Esophagus squamous epithelium (tissue), 5 donors: ENCODE measurements at regions not wholly inside any gene's neighbourhood (a gene's known extent, or its start where the extent isn't known, plus 50 kb on each side); places are given as distances from the start of the nearest gene placed in this dataset.

ENCODE experiments used
- DNase-seq: peaks from one replicate; lab custom pipeline; 2025; lab: John Stamatoyannopoulos, UW
- H3K27ac ChIP-seq, 4 donors: fragments of 200-600 bp; sonication (generic); one replicate each; pipeline ENCODE4 v1.5.1; 2016 to 2019; ENCODE audit warnings: mild to moderate bottlenecking in 1 of 4
- H3K27me3 ChIP-seq, 4 donors: fragments of 200-600 bp; sonication (generic); 1 replicate in 3 of 4; 2 replicates in 1 of 4; pipeline versions ENCODE4 v1.5.1 to v1.6.0; 2017 to 2021; ENCODE audit warnings: antibody characterized with exemption in 1 of 4
- H3K36me3 ChIP-seq, 3 donors: fragments of 200-600 bp; sonication (generic); one replicate each; pipeline ENCODE4 v1.5.1; 2016 to 2019
- H3K4me1 ChIP-seq, 3 donors: fragments of 200-600 bp; sonication (generic); one replicate each; pipeline ENCODE4 v1.5.1; 2017 to 2019
- H3K4me3 ChIP-seq, 4 donors: fragments of 200-600 bp; sonication (generic); 1 replicate in 3 of 4; 2 replicates in 1 of 4; pipeline ENCODE4 v1.5.1; 2016 to 2019; ENCODE audit warnings: mild to moderate bottlenecking in 2 of 4, moderate library complexity in 1 of 4
- H3K9me3 ChIP-seq, 3 donors: fragments of 200-600 bp; sonication (generic); one replicate each; pipeline ENCODE4 v1.5.1; 2016 to 2019
- POLR2A ChIP-seq, 4 donors: fragments of 450-650 bp; IDR thresholded peaks; one replicate each; pipeline ENCODE4 v1.6.1; 2017; ENCODE audit warnings: antibody characterized with exemption in 4 of 4, mild to moderate bottlenecking in 4 of 4, moderate library complexity in 3 of 4
- WGBS, 2 donors: methylation state at CpG; one replicate each; pipeline ENCODE4 v1.1.5; 2018; 5-methylcytosine and 5-hydroxymethylcytosine counted together
- intact Hi-C: fragments of 100-400 bp; cut with DNase I; formaldehyde crosslinking; loops from one replicate; pipeline ENCODE4 v1.15.0; 2022
- TF ChIP-seq, protein P1 (sequence below), 6 experiments: fragments of 450-650 bp in 4 of 6; fragments of 200-600 bp in 2 of 6; sonication (generic) in 2 of 6; IDR thresholded peaks; one replicate each; pipeline ENCODE4 v1.5.1; 2016 to 2019; ENCODE audit warnings: antibody characterized with exemption in 6 of 6, mild to moderate bottlenecking in 4 of 6, moderate library complexity in 4 of 6
- donor health status: DM: yes; HTN: yes; CAD: no.

DNA sequence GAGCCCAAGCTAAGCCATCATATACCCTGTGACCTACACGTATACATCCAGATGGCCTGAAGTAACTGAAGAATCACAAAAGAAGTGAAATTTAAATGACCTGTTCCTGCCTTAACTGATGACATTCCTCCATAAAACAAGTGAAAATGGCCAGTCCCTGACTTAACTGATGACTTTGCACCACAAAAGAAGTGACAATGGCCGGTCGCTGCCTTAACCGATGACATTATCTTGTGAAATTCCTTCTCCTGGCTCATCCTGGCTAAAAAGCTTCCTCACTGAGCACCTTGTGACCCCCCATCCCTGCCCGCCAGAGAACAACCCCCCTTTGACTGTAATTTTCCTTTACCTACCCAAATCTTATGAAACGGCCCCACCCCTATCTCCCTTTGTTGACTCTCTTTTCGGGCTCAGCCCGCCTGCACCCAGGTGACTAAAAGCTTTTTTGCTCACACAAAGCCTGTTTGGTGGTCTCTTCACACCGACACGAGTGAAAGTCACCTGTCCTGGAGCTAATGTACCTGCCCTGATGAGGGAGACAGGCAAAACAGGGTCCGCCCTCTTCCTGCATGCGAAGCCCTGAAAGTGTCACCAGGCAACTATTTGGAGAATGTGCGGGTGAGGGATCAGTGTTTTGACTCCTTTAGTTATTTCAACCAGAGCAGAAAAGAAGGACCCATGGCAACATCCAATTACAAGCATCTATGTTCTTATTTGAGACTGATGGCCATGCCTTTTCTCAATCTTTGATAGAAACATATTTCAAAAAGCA is 266.1 kb downstream of the SMARCA2 start:
- DNase-seq = no peak
- 69 to 84% methylated on average over 11 to 13 of the region's 13 CpGs for WGBS, 2 donors
- no peaks in the 10 kb centered on the region for H3K9me3 ChIP-seq

GRCh38 chr9:2281803-2282185 is 266.6 kb downstream of the SMARCA2 start:
- TF ChIP-seq, protein P1, sequence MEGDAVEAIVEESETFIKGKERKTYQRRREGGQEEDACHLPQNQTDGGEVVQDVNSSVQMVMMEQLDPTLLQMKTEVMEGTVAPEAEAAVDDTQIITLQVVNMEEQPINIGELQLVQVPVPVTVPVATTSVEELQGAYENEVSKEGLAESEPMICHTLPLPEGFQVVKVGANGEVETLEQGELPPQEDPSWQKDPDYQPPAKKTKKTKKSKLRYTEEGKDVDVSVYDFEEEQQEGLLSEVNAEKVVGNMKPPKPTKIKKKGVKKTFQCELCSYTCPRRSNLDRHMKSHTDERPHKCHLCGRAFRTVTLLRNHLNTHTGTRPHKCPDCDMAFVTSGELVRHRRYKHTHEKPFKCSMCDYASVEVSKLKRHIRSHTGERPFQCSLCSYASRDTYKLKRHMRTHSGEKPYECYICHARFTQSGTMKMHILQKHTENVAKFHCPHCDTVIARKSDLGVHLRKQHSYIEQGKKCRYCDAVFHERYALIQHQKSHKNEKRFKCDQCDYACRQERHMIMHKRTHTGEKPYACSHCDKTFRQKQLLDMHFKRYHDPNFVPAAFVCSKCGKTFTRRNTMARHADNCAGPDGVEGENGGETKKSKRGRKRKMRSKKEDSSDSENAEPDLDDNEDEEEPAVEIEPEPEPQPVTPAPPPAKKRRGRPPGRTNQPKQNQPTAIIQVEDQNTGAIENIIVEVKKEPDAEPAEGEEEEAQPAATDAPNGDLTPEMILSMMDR (IDR thresholded peaks at IDR 0.05) = no peak
- TF ChIP-seq POLR2A (IDR thresholded peaks at IDR 0.05) = no peak
- Histone ChIP-seq H3K9me3 (no peaks in the 10 kb centered on the region), H3K27me3 (no peaks in the 10 kb centered on the region), H3K27ac (no peak overlapping the region), H3K36me3 (no peaks in the 10 kb centered on the region), H3K4me3 (no peak overlapping the region), H3K4me1 (peaks cover 0 to 50% (median 0%) of the 10 kb centered on the region in 3 donors)
- intact Hi-C loops = no loop called here
- no peak for DNase-seq
- WGBS, 2 donors = 69 to 83% methylated on average over 2 of the region's 2 CpGs

More for the DNA sequence above, 266.1 kb downstream of the SMARCA2 start:
- Histone ChIP-seq H3K4me3 (no peak overlapping the region), H3K27ac (no peak overlapping the region), H3K36me3 (no peaks in the 10 kb centered on the region), H3K4me1 (peaks cover 0 to 45% (median 0%) of the 10 kb centered on the region in 3 donors), H3K27me3 (no peaks in the 10 kb centered on the region)
- TF ChIP-seq, protein P1 (IDR thresholded peaks at IDR 0.05) = no peak
- no peak for TF ChIP-seq POLR2A (IDR thresholded peaks at IDR 0.05)
- intact Hi-C loops = no loop called here

GRCh38 chr9:2284770-2285169 is 269.6 kb downstream of the SMARCA2 start:
- 87 to 100% methylated on average over 1 of the region's 1 CpG for WGBS, 2 donors
- Histone ChIP-seq H3K36me3 (no peaks in the 10 kb centered on the region), H3K9me3 (no peaks in the 10 kb centered on the region), H3K27ac (peak overlapping the region in 2 of 4 donors; percentile 44 to 46), H3K27me3 (no peaks in the 10 kb centered on the region), H3K4me1 (peaks cover 0 to 37% (median 0%) of the 10 kb centered on the region in 3 donors), H3K4me3 (no peak overlapping the region)
- intact Hi-C loops = no loop called here
- DNase-seq = no peak
- TF ChIP-seq, protein P1 (IDR thresholded peaks at IDR 0.05) = no peak
- TF ChIP-seq POLR2A (IDR thresholded peaks at IDR 0.05) = no peak

DNA sequence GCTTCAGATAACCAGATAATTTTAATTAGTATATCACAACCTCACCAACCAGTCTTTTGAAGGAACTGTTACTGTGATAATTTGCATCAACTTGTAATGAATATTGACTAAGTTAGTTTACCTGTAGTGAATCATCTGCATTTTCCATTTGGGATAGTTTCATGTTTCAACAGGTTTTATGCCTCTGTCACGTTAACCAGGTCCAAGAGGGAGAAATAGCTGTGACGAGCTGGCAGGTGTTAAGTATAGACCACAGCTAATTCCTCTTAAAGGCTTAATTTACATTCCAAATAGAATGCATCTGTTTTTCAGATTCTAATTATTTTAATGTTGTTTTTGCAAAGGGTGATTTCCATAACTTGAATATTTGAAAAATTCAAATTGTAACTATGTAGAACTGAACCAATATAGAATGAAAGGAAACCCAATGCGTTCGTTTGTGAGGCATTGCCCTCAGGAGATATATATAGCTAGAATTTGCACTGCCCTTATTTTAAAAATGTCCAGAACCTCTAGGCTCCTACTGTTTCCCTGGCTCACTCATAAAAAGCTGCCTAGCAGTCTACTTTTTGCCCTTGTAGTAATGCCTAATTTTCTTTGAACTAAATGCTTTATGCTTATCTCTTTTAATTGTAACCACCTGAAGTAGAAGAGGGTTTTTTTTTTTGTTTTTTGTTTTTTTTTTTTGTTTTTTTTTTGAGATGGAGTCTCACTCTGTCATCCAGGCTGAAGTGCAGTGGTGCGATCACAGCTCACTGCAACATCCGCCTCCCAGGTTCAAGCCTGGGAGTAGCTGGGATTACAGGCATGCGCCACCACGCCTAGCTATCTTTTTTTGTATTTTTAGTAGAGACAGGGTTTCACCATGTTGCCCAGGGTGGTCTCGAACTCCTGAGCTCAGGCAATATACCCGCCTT is 270.5 kb downstream of the SMARCA2 start:
- no peaks in the 10 kb centered on the region for H3K36me3 ChIP-seq
- intact Hi-C loops = no loop called here
- H3K9me3 ChIP-seq = no peaks in the 10 kb centered on the region
- H3K27me3 ChIP-seq = no peaks in the 10 kb centered on the region
- no peak for DNase-seq
- WGBS, 2 donors = 44 to 57% methylated on average over 4 to 8 of the region's 10 CpGs
- peaks cover 0 to 35% (median 0%) of the 10 kb centered on the region in 3 donors for H3K4me1 ChIP-seq
- TF ChIP-seq, protein P1 (IDR thresholded peaks at IDR 0.05) = no peak
- TF ChIP-seq POLR2A (IDR thresholded peaks at IDR 0.05) = no peak
- no peak overlapping the region for H3K4me3 ChIP-seq
- H3K27ac ChIP-seq = peak overlapping the region in 2 of 4 donors; percentile 44 to 48

DNA sequence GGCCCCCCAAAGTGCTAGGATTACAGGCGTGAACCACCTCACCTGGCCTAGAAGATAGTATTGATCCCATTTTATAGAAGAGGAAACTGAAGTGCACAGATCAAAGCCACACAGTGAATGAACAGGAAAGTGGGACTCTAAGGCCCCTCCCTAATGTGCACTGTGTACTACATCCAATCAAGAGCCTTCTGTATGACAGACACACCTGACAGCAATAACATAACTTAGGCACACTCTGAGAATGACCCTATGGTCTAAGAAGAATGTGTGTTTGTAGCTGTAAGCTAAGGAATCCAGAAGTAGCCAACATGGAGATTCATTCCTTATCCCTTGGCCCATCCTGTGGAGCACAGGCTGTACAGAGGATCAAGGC is 271.2 kb downstream of the SMARCA2 start:
- intact Hi-C loops = no loop called here
- Histone ChIP-seq H3K4me1 (peaks cover 0 to 40% (median 0%) of the 10 kb centered on the region in 3 donors), H3K36me3 (no peaks in the 10 kb centered on the region), H3K9me3 (no peaks in the 10 kb centered on the region), H3K4me3 (no peak overlapping the region), H3K27ac (no peak overlapping the region), H3K27me3 (no peaks in the 10 kb centered on the region)
- DNase-seq = no peak
- 100% methylated on average over 1 of the region's 1 CpG; no CpG with 5 or more reads in 1 of the 2 donors for WGBS, 2 donors
- TF ChIP-seq, protein P1 (IDR thresholded peaks at IDR 0.05) = no peak
- TF ChIP-seq POLR2A (IDR thresholded peaks at IDR 0.05) = no peak
